AG08395 (cell line): ENCODE measurements at regions not wholly inside any gene's neighbourhood (a gene's known extent, or its start where the extent isn't known, plus 50 kb on each side); places are given as distances from the start of the nearest gene placed in this dataset.

ENCODE experiments used
- DNase-seq: peaks from one replicate; pipeline ENCODE4 v3.0.0; 2012; ENCODE audit warnings: mixed read lengths, low spot score

DNA sequence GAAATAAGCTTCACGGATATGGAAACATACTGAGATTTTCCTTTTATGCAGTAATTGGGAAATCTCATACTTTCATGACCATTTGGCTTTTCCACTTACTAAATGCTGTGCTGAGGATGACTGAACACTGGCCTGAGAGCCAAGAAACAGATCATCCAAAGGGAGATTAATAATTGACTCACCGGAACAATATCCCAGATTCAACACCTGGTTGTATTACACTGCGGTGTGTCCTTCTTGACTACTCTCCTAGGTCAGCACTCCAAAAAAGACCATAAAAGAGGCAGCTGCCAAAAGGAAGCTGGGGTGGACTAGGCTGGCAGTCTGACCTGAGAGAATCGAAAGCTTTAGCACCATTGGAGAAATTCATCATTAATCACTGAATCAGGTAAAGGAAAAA is 469.1 kb downstream of the CBLN2 start:
- DNase-seq: no peak

DNA sequence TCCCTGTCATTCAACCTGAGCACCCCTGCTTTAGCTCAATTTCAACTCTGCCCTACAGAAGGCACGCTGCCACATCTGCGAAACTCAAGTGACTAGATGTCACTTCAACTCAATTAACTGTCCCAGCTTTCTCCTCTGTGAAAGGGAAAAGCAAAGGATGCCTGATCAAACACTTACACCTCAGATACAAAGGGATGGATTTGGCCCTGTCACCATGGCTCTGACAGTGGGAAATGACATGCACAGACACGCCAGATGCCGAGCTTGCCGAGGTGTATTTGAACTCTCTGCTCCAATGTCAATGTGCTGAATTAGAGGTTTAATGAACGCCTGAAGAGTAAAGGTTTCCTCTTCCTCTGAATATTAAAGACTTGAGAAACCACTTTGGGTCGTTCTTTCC is 481.1 kb downstream of the CBLN2 start:
- no peak for DNase-seq

GRCh38 chr18:72058851-72059250 is 485.3 kb downstream of the CBLN2 start:
- no peak for DNase-seq

- DNase-seq: no peak
These were observed 488.0 kb downstream of the CBLN2 start for GRCh38 chr18:72056171-72056570.

GRCh38 chr18:72041313-72042032 is 502.7 kb downstream of the CBLN2 start:
- no peak for DNase-seq

DNA sequence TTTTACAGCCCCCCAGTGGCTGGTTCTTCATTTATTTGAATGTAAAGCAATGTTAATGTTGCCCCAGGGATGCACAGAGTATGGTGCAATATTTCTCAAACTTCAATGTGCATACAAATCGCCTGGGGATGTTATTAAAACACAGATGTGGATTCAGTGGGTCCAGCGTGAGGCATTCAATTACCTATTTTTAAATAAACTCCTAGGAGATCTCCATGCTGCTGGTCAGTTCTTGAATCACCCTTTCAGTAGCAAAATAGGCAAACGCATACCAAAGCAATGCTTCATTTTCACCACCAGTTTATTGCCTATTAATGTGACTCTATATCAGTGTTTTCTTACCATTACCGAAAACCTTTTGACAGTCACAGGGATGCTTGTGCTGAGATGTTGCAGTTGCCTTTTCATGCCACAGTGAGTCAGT is 530.7 kb downstream of the CBLN2 start:
- DNase-seq: no peak

GRCh38 chr18:71998547-71999097 is 545.5 kb downstream of the CBLN2 start:
- no peak for DNase-seq

GRCh38 chr18:71995904-71996465 is 548.2 kb downstream of the CBLN2 start:
- no peak for DNase-seq

GRCh38 chr18:71994273-71994672 is 549.9 kb downstream of the CBLN2 start:
- DNase-seq: no peak

DNA sequence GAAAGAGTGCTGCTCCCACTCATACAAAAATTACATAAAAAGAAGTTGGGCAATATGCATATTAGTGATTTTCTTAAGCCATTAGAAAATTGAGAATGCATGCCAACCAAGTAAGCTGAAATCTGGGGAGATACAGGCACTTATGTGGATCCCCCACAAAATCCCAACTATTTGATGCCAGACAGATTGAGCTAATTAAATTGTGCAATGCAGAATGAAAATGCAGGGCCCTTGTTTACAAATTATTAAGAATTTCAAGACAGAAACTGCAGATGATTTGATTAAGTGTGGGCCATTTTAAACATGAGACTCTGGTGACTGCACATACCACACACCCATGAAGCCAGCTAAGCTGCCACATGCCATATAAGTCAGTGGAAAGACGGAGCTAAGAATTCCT is 554.5 kb downstream of the CBLN2 start:
- no peak for DNase-seq

- DNase-seq: no peak
These were observed 557.6 kb downstream of the CBLN2 start for GRCh38 chr18:71986351-71987050.

- no peak for DNase-seq
These were observed 567.4 kb downstream of the CBLN2 start for GRCh38 chr18:71976744-71977143.

GRCh38 chr18:71966791-71967190 is 577.4 kb downstream of the CBLN2 start:
- no peak for DNase-seq

GRCh38 chr18:71958605-71959004 is 585.5 kb downstream of the CBLN2 start:
- no peak for DNase-seq

GRCh38 chr18:71951001-71951400 is 593.1 kb downstream of the CBLN2 start:
- no peak for DNase-seq

DNA sequence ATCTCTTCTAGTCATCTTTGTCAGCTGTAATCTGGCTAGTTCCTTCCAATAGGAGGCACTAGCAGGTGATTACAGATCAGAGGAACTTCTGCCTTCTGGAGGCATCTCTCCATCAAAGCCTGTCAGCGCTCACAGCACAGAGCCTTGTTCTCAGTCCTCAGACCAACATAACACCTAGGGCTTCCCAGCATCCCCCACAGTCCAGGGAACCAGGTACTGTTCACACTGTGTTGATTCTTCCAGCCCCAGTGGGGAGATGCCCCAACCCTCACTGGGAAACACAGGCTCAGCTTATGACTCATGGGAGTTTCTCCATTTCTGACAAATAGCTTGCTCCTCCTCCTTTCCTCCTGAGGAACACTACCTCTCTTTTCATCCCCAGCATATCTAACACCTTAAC is 601.7 kb downstream of the CBLN2 start:
- DNase-seq: no peak

- no peak for DNase-seq
These were observed 604.7 kb downstream of the CBLN2 start for GRCh38 chr18:71939483-71939882.

GRCh38 chr18:71936744-71937143 is 607.4 kb downstream of the CBLN2 start:
- DNase-seq: no peak

DNA sequence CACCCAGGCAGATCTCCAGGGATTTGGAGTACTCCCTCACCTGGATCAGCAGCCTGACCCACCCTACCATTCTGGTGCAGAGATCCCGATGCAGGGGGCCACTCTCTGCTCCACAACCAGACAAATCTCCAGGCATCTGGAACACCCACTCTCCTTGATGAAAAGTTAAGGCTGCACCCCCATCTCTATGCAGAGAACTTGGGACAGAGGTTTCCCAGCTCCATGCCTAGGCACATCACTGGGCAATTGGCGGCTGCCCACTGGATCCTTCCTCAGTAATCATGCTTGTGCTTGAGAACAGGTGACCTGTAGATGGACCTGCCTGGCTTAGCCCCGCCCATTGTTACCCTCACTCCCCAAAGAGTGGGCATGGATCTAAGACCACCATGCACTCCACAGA is 624.9 kb downstream of the CBLN2 start:
- DNase-seq: no peak

DNA sequence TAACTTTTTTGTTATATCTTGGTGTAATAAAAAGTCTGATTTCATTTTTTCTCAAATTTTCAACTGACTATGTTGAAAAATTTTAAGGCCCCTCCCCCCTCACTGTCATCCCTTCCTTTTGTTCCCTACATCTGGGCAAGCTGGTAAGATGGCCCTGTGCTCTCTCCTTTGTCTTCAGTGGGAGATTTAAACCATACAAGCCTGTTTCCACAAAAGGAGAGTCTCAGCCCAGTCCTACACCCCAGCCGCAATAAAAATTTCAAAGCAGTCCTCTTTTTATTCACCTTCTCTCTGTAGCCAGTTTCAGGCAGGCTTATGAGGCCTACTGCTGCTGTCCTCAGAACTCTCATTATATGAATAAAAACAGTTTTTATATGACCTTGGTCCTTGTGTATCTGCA is 630.5 kb downstream of the CBLN2 start:
- DNase-seq: no peak

- DNase-seq: no peak
These were observed 641.7 kb downstream of the CBLN2 start for GRCh38 chr18:71902482-71902881.

- DNase-seq: no peak
These were observed 644.3 kb downstream of the CBLN2 start for GRCh38 chr18:71899707-71900472.
